HG03469 (cell line): ENCODE measurements at regions not wholly inside any gene's neighbourhood (a gene's known extent, or its start where the extent isn't known, plus 50 kb on each side); places are given as distances from the start of the nearest gene placed in this dataset.
"Not testable (repeated sequence)": the region's sequence is repeated elsewhere in the genome, so short reads cannot be mapped to it uniquely, and the experiment has no call there.

Experiments used
- ATAC-seq: cut with Tn5 transposase; IDR thresholded peaks from one replicate; pipeline ENCODE4 v1.9.1; 2021; ENCODE audit warnings: mild to moderate bottlenecking, moderate library complexity, moderate number of reproducible peaks; ENCODE audit not compliant: unreplicated experiment

- no peak for ATAC-seq
Measured at GRCh38 chr16:7871371-7871770, 538.7 kb downstream of the RBFOX1 start.

GRCh38 chr16:7867831-7868230 lies 535.2 kb downstream of the RBFOX1 start:
- ATAC-seq = no peak

GRCh38 chr16:7866144-7866543 lies 533.5 kb downstream of the RBFOX1 start:
- no peak for ATAC-seq

GRCh38 chr16:7865393-7865792 lies 532.7 kb downstream of the RBFOX1 start:
- ATAC-seq = not testable (repeated sequence)

- ATAC-seq = no peak
Measured at GRCh38 chr16:7861891-7862582, 529.4 kb downstream of the RBFOX1 start.

GRCh38 chr16:7853197-7853596 lies 520.6 kb downstream of the RBFOX1 start:
- ATAC-seq = no peak

- no peak for ATAC-seq
Measured at GRCh38 chr16:7849841-7850240, 517.2 kb downstream of the RBFOX1 start.

- ATAC-seq = no peak
Measured at GRCh38 chr16:7843261-7843660, 510.6 kb downstream of the RBFOX1 start.

GRCh38 chr16:7839568-7839967 lies 506.9 kb downstream of the RBFOX1 start:
- ATAC-seq = no peak

- ATAC-seq = no peak
Measured at GRCh38 chr16:7834771-7835431, 502.3 kb downstream of the RBFOX1 start.

GRCh38 chr16:7820816-7821215 lies 488.2 kb downstream of the RBFOX1 start:
- ATAC-seq = no peak

GRCh38 chr16:7805686-7806396 lies 473.2 kb downstream of the RBFOX1 start:
- no peak for ATAC-seq

GRCh38 chr16:7804635-7805195 lies 472.1 kb downstream of the RBFOX1 start:
- ATAC-seq = no peak

- ATAC-seq = no peak
Measured at GRCh38 chr16:7792346-7792745, 459.7 kb downstream of the RBFOX1 start.

GRCh38 chr16:7791028-7791590 lies 458.5 kb downstream of the RBFOX1 start:
- no peak for ATAC-seq

GRCh38 chr16:7775072-7775488 lies 442.4 kb downstream of the RBFOX1 start:
- no peak for ATAC-seq

GRCh38 chr16:7772722-7773121 lies 440.1 kb downstream of the RBFOX1 start:
- no peak for ATAC-seq

GRCh38 chr16:7769091-7769490 lies 436.4 kb downstream of the RBFOX1 start:
- ATAC-seq = not testable (repeated sequence)

- ATAC-seq = no peak
Measured at GRCh38 chr16:7765079-7765550, 432.5 kb downstream of the RBFOX1 start.

- ATAC-seq = no peak
Measured at GRCh38 chr16:7763111-7763510, 430.5 kb downstream of the RBFOX1 start.
